GM19468 (cell line): ENCODE measurements at regions not wholly inside any gene's neighbourhood (a gene's known extent, or its start where the extent isn't known, plus 50 kb on each side); places are given as distances from the start of the nearest gene placed in this dataset.

Experiments
- ATAC-seq: cut with Tn5 transposase; IDR thresholded peaks from one replicate; pipeline ENCODE4 v1.9.1; 2021; ENCODE audit warnings: mild to moderate bottlenecking, moderate library complexity, moderate number of reproducible peaks; ENCODE audit not compliant: unreplicated experiment; ENCODE audit errors: extremely low read depth

DNA sequence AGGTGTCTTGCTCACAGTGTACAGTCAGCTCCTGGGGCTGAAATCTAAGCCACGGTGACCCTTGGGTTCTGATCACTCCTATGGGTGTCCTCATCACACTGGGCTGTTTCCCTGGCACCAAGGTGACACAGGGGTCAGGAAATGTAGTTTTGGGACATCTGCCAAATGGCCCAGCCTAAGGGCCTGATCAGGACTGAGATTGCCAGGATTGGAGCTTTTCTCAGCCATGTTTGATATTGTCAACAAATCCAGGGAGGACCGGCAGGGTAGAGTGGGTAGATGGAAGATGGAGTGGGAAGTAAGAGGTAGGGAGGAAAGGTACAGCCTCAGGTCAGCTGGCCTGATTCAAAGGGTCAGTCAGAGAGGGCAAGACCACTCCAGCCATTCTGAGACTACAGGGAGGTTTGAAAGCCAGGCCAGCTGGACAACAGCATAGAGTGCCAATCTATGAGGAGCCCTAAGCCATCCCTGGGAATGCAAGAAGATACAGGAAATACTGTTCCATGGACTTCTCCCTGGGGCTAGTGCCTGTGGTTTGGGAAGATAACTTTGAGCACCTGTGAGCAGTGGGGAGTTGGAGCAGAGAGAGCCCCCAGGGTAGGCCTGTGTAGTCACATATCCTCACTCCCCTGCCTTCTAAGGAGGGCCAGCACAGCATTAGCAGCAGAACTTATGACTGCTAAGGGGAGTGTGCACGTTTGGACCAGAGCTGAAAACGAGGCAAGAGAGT, 377.3 kb upstream of the ZMIZ1 start:
- ATAC-seq = no peak

DNA sequence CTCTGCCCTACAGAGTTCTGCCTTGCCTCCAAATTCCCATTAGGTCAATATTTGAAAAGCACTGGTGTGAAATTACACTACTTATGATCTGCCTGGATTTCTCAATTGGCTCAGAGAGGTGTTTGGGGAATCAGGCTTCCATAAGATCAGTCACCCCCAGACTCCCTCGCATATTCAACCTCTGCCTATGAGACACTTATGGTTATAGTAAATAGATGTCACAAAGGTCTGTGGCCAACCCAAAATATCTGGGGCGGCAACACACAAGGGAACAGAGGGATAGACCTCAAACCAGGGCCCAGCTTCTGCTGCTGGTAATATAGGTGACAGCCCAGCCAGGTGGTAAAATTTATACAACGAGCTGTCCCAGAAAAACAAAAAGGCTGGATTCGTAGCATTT, 376.7 kb upstream of the ZMIZ1 start:
- no peak for ATAC-seq

- no peak for ATAC-seq
These were observed 372.9 kb upstream of the ZMIZ1 start for GRCh38 chr10:78695846-78696245.

GRCh38 chr10:78696791-78697395, 371.9 kb upstream of the ZMIZ1 start:
- no peak for ATAC-seq

DNA sequence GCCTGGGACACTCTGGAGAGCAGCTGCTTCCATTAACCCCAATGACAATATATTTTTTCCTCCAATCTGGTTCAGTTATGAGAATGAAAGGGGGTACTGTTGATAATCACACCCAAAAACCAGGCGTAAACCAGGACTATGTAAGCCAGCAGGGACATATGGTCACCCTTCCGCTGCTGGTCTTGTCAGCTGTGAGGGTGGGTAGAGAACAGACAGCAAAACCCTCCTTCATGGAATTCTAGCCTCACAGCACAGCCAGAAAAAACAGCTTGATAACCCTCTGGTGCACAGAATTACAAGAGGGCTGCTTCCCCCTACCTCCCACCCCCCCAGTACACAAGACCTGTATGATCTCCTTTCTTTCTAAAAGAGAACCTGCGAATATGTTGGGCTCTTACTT, 368.8 kb upstream of the ZMIZ1 start:
- no peak for ATAC-seq

DNA sequence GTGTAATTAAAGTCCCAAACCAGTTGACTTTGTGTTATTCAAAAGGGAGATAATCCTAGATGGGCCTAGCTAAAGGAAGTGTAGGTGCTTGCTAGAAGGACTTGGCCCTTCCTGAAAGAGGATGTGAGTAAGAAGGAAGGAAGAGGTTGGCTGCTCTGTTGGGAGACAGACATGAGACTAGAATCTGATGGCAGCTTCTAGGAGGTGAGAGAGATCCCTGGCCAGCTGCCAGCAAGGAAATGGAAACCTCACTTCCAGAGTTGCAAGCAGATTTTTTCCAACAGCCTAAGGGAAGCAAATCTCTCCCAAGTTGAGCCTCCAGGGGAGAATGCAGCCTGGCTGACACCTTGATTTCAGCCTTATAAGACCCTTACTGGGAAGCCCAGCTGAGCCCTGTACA, 368.4 kb upstream of the ZMIZ1 start:
- ATAC-seq = no peak

DNA sequence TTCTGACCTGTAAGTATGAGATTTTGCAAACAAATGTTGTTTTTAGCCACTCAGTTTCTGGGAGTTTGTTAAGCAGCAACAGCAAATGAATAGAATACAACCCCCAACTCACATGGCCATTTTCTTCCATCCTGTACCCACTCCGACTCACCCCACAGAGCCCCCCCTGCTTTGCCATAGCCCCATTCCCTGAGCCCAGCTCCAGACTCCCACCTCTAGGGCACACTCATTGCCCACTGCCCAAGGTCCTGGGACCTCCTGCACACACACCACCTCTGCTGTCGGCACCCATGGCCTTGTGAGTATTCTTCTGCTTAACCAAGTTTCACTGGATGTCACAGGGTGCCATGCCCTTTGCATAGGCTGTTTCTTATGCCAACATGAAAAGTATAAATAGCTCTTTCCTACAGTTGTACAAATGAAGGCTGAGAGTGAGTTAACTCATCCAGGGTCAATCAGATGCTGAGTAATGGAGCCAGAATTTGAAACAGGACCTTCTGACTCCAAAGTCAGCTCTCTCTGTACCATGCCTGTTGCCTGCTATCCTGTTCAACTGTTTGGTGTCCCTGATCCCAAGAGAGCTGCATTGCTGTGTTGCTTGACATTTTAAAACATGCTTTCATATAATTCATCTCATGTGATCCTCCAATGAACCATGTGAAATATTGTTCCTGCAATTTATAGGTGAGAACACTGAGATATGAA, 367.8 kb upstream of the ZMIZ1 start:
- ATAC-seq = no peak

DNA sequence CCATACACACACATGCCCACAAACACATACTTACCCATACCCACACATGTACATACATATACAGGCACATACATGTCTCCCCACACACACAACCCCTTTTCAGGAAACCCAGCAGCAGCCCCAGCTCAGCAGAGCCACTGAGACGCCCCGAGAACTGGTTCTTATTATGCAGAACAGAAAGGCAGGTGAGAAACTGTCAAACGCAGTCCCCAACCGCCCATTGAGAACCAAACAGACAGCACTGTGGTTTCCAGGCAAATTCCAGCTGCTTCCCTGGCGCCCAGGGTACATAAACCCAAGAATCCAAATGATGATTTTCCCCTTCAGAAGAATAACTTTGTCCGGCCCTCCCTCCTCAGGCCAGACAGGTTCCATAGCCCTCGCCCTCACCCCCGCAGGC, 366.6 kb upstream of the ZMIZ1 start:
- no peak for ATAC-seq

DNA sequence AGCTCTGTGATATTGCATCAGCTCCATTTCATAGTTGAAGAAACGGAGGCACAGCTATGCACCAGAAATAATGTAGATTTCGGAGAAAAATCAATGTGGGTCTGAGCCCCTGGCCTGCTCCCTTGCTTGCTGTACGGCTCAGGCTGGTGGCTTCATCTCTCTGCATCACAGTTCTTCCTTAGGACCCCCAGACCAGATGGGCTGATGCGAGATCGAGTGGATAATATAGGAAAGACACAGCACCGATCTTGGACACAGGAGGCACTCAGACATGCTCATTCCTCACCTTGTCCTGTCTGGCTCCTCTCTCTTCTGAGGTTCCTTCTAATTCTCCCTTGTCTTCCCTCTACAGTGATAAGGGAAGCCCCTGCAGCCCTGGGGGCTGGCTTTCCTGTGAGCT, 365.9 kb upstream of the ZMIZ1 start:
- no peak for ATAC-seq

DNA sequence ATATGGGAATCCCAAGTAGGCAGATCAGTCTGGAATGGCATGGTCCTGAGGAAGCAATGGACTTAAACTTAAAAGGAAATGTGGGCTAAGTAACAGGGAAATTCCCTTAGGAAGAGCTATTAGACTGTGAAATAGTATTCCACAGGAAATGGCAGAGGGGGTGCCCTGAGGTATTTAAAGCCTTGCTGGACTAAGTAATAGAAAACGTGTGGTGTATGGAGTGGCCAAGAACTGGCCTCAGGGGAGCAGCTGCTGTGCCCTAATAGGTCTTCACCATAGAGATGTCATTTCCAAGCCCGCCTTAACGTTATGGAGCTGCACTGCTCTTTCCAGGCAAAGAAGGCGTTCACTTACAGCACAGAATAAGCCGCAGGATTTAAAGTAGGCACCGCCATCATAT, 365.2 kb upstream of the ZMIZ1 start:
- ATAC-seq = no peak

DNA sequence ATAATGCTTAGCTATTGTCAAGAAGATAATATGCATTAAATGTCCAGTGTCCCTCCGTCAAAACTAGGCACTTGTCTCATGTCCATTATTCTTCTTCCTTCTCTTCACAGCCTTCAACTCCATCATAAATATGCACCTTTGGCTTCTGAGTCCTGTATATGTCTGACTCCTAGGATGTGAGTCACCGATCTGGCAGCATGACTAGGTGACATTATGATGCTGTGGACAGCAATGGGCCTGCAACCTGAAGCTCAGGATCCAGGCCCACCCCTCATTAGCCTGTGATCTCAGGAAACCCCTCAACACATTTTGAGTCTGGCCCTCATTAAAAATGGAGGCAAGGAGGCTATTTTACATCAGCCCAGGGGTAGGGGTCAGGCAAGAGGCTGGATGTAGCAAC, 362.5 kb upstream of the ZMIZ1 start:
- no peak for ATAC-seq

DNA sequence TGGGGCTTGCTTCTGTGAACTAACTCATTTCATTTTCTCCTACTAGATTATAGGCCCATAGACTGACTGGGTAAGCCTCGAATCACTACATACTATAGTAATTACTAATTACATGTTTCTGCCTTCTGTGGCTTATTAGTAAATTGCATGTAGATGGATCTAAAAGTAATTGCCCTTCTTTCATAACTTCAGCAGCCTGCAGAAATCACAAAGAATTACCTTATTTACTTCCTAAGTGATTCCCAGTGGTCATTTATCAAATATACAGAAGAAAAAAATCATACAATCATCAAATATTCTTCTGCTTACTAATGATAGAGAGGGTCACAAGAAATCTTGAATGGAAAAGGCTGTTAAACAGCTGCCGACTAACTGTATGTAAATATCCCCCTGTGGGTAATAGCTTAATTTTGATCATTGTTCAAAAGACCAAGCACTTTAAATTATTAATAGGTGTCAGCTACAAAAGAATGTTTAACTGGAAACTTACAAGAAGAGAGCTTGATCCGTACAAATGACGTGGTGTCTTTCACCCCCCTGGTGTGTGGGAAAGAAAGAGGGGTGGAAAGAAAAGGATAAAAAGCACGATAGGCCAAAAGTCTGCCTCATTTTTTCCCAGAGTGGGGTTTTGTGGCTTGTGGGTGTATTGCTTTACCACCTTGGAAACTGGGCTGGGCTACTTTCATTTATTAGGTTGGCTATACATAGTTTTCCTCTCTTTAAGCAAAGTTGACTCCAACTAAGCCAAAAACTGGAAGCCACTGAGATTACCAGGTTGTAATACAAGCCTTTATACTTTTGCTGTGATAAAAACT, 361.8 kb upstream of the ZMIZ1 start:
- no peak for ATAC-seq

GRCh38 chr10:78707745-78708144, 361.0 kb upstream of the ZMIZ1 start:
- no peak for ATAC-seq

- ATAC-seq = no peak
These were observed 356.6 kb upstream of the ZMIZ1 start for GRCh38 chr10:78712147-78712546.

- no peak for ATAC-seq
These were observed 355.1 kb upstream of the ZMIZ1 start for GRCh38 chr10:78713659-78714058.

- ATAC-seq = no peak
These were observed 354.5 kb upstream of the ZMIZ1 start for GRCh38 chr10:78714225-78714624.

- ATAC-seq = no peak
These were observed 353.3 kb upstream of the ZMIZ1 start for GRCh38 chr10:78715435-78715834.

- ATAC-seq = no peak
These were observed 352.6 kb upstream of the ZMIZ1 start for GRCh38 chr10:78716043-78716660.

GRCh38 chr10:78717200-78717599, 351.6 kb upstream of the ZMIZ1 start:
- no peak for ATAC-seq

- ATAC-seq = no peak
These were observed 350.7 kb upstream of the ZMIZ1 start for GRCh38 chr10:78718032-78718572.
